ENCODE measurements at regions not wholly inside any gene's neighbourhood (a gene's known extent, or its start where the extent isn't known, plus 50 kb on each side); places are given as distances from the start of the nearest gene placed in this dataset.
"Not testable (repeated sequence)": the region's sequence is repeated elsewhere in the genome, so short reads cannot be mapped to it uniquely, and the experiment has no call there.

- H3K4me2 ChIP-seq; H2AFZ ChIP-seq; H3K4me1 ChIP-seq (replicated peaks; ENCODE audit: insufficient read depth); H3K4me3 ChIP-seq; H3K9me2 ChIP-seq (ENCODE audit: insufficient read depth); intact Hi-C loops (cut with micrococcal nuclease; ENCODE audit: unreplicated experiment); H3K79me2 ChIP-seq (ENCODE audit: low read depth); CTCF ChIA-PET; H3K27ac ChIP-seq; H3K9me3 ChIP-seq (ENCODE audit: insufficient read depth, low read depth); H4K20me1 ChIP-seq (ENCODE audit: insufficient read depth); H3K27me3 ChIP-seq (ENCODE audit: insufficient read depth, low read depth); H3K36me3 ChIP-seq (ENCODE audit: low read depth); DNase-seq; BruUV-seq (replicated peaks); H3F3A ChIP-seq (ENCODE audit: insufficient read depth, low read depth): not testable (repeated sequence)
- POLR2A ChIA-PET (ENCODE audit: unreplicated experiment) = interaction anchor here (0.8 kb wide), 1 partner anchor 23 kb away, joined by 3 read pairs; no protein-coding TSS in a partner anchor
Measured at GRCh38 chr9:91512235-91512634, 88.6 kb upstream of the NFIL3 start.

- H3K27ac ChIP-seq = no peak overlapping the region
- TF ChIP-seq EZH2 (IDR thresholded peaks at IDR 0.05; ENCODE audit: low read depth) = no peak
- TF ChIP-seq CTCF (conservative IDR thresholded peaks at IDR 0.05) = no peak
- no peak for DNase-seq
- POLR2A ChIA-PET (ENCODE audit: unreplicated experiment) = no interaction called here
- CTCF ChIA-PET = no interaction called here
- H3K4me1 ChIP-seq (replicated peaks; ENCODE audit: insufficient read depth) = peaks cover 26% of the 10 kb centered on the region
- no peaks in the 10 kb centered on the region for H3K79me2 ChIP-seq (ENCODE audit: low read depth)
- no peaks in the 10 kb centered on the region for H3K36me3 ChIP-seq (ENCODE audit: low read depth)
- H3K4me2 ChIP-seq = no peak overlapping the region
- no peaks in the 10 kb centered on the region for H3K9me3 ChIP-seq (ENCODE audit: insufficient read depth, low read depth)
- peaks cover 15% of the 10 kb centered on the region for H3F3A ChIP-seq (ENCODE audit: insufficient read depth, low read depth)
- H2AFZ ChIP-seq = no peak overlapping the region
- BruUV-seq (replicated peaks) = no TSS peak
- no peaks in the 10 kb centered on the region for H3K9me2 ChIP-seq (ENCODE audit: insufficient read depth)
- no peaks in the 10 kb centered on the region for H3K27me3 ChIP-seq (ENCODE audit: insufficient read depth, low read depth)
- intact Hi-C loops (cut with micrococcal nuclease; ENCODE audit: unreplicated experiment) = no loop called here
- no peak overlapping the region for H3K4me3 ChIP-seq
- H4K20me1 ChIP-seq (ENCODE audit: insufficient read depth) = no peaks in the 10 kb centered on the region
Measured at GRCh38 chr9:91503673-91504081, 80.0 kb upstream of the NFIL3 start.

- H3K79me2 ChIP-seq (ENCODE audit: low read depth) = no peaks in the 10 kb centered on the region
- H3K27me3 ChIP-seq (ENCODE audit: insufficient read depth, low read depth) = no peaks in the 10 kb centered on the region
- H3K36me3 ChIP-seq (ENCODE audit: low read depth) = no peaks in the 10 kb centered on the region
- no peak overlapping the region for H2AFZ ChIP-seq
- no peak for TF ChIP-seq EZH2 (IDR thresholded peaks at IDR 0.05; ENCODE audit: low read depth)
- no peak for TF ChIP-seq CTCF (conservative IDR thresholded peaks at IDR 0.05)
- no peak overlapping the region for H3K4me2 ChIP-seq
- no peak overlapping the region for H3K27ac ChIP-seq
- H4K20me1 ChIP-seq (ENCODE audit: insufficient read depth) = no peaks in the 10 kb centered on the region
- peaks cover 26% of the 10 kb centered on the region for H3K4me1 ChIP-seq (replicated peaks; ENCODE audit: insufficient read depth)
- ChIA-PET CTCF (no interaction called here), POLR2A (ENCODE audit: unreplicated experiment) (no interaction called here)
- H3K4me3 ChIP-seq = no peak overlapping the region
- intact Hi-C loops (cut with micrococcal nuclease; ENCODE audit: unreplicated experiment) = no loop called here
- H3K9me3 ChIP-seq (ENCODE audit: insufficient read depth, low read depth) = no peaks in the 10 kb centered on the region
- BruUV-seq (replicated peaks) = no TSS peak
- H3F3A ChIP-seq (ENCODE audit: insufficient read depth, low read depth) = peaks cover 15% of the 10 kb centered on the region
- DNase-seq = no peak
- H3K9me2 ChIP-seq (ENCODE audit: insufficient read depth) = no peaks in the 10 kb centered on the region
Measured at GRCh38 chr9:91502913-91503672, 79.5 kb upstream of the NFIL3 start.

- no peaks in the 10 kb centered on the region for H3K36me3 ChIP-seq (ENCODE audit: low read depth)
- H2AFZ ChIP-seq = no peak overlapping the region
- CTCF ChIA-PET = no interaction called here
- POLR2A ChIA-PET (ENCODE audit: unreplicated experiment) = no interaction called here
- H3K9me3 ChIP-seq (ENCODE audit: insufficient read depth, low read depth) = no peaks in the 10 kb centered on the region
- no peaks in the 10 kb centered on the region for H3K27me3 ChIP-seq (ENCODE audit: insufficient read depth, low read depth)
- no peaks in the 10 kb centered on the region for H3K79me2 ChIP-seq (ENCODE audit: low read depth)
- H3F3A ChIP-seq (ENCODE audit: insufficient read depth, low read depth) = peaks cover 15% of the 10 kb centered on the region
- no peak overlapping the region for H3K4me2 ChIP-seq
- H3K4me1 ChIP-seq (replicated peaks; ENCODE audit: insufficient read depth) = peaks cover 26% of the 10 kb centered on the region
- no peak for DNase-seq
- no peaks in the 10 kb centered on the region for H4K20me1 ChIP-seq (ENCODE audit: insufficient read depth)
- H3K4me3 ChIP-seq = no peak overlapping the region
- no peaks in the 10 kb centered on the region; the same call in 1 of the 2 replicates for H3K9me2 ChIP-seq (ENCODE audit: insufficient read depth)
- BruUV-seq (replicated peaks) = no TSS peak
- H3K27ac ChIP-seq = no peak overlapping the region
- intact Hi-C loops (cut with micrococcal nuclease; ENCODE audit: unreplicated experiment) = no loop called here
- TF ChIP-seq EZH2 (IDR thresholded peaks at IDR 0.05; ENCODE audit: low read depth) = no peak
- no peak for TF ChIP-seq CTCF (conservative IDR thresholded peaks at IDR 0.05)
Measured at GRCh38 chr9:91502475-91502874, 78.8 kb upstream of the NFIL3 start.

Data from PC-9 (cell line).